GM21526 (cell line): ENCODE measurements at regions not wholly inside any gene's neighbourhood (a gene's known extent, or its start where the extent isn't known, plus 50 kb on each side); places are given as distances from the start of the nearest gene placed in this dataset.
A peak's percentile ranks its signal among the peaks of the same experiment; 100 is the strongest.

ENCODE experiments used
- ATAC-seq: cut with Tn5 transposase; IDR thresholded peaks from one replicate; pipeline ENCODE4 v1.9.1; 2021; ENCODE audit warnings: moderate library complexity; ENCODE audit not compliant: unreplicated experiment, low FRiP score

- no peak for ATAC-seq
Measured at GRCh38 chr17:12365805-12366204, 299.9 kb upstream of the MYOCD start.

- ATAC-seq = no peak
Measured at GRCh38 chr17:12369065-12369464, 296.6 kb upstream of the MYOCD start.

GRCh38 chr17:12376276-12376675 lies 289.4 kb upstream of the MYOCD start:
- no peak for ATAC-seq

GRCh38 chr17:12386225-12386624 lies 279.5 kb upstream of the MYOCD start:
- ATAC-seq = no peak

- no peak for ATAC-seq
Measured at GRCh38 chr17:12388226-12388625, 277.5 kb upstream of the MYOCD start.

GRCh38 chr17:12389421-12389820 lies 276.3 kb upstream of the MYOCD start:
- ATAC-seq = no peak

GRCh38 chr17:12390631-12391030 lies 275.1 kb upstream of the MYOCD start:
- ATAC-seq = no peak

- ATAC-seq = no peak
Measured at GRCh38 chr17:12391468-12391867, 274.2 kb upstream of the MYOCD start.

GRCh38 chr17:12395733-12396354 lies 269.8 kb upstream of the MYOCD start:
- ATAC-seq = no peak

GRCh38 chr17:12398441-12399051 lies 267.1 kb upstream of the MYOCD start:
- ATAC-seq = no peak

GRCh38 chr17:12402963-12403622 lies 262.6 kb upstream of the MYOCD start:
- no peak for ATAC-seq

- ATAC-seq = no peak
Measured at GRCh38 chr17:12403881-12404398, 261.8 kb upstream of the MYOCD start.

- no peak for ATAC-seq
Measured at GRCh38 chr17:12406623-12407215, 259.0 kb upstream of the MYOCD start.

- no peak for ATAC-seq
Measured at GRCh38 chr17:12407495-12408252, 258.0 kb upstream of the MYOCD start.

GRCh38 chr17:12409082-12409481 lies 256.6 kb upstream of the MYOCD start:
- ATAC-seq = no peak

- no peak for ATAC-seq
Measured at GRCh38 chr17:12410717-12411116, 255.0 kb upstream of the MYOCD start.

GRCh38 chr17:12415031-12415430 lies 250.7 kb upstream of the MYOCD start:
- no peak for ATAC-seq

GRCh38 chr17:12421077-12421476 lies 244.6 kb upstream of the MYOCD start:
- ATAC-seq = no peak

- ATAC-seq = peak; percentile 85
Measured at GRCh38 chr17:12421646-12422306, 243.9 kb upstream of the MYOCD start.

- ATAC-seq = no peak
Measured at GRCh38 chr17:12422651-12423050, 243.0 kb upstream of the MYOCD start.
